Left ventricle myocardium inferior (tissue), 1 donor: ENCODE measurements at regions not wholly inside any gene's neighbourhood (a gene's known extent, or its start where the extent isn't known, plus 50 kb on each side); places are given as distances from the start of the nearest gene placed in this dataset.
"Not testable (repeated sequence)": the region's sequence is repeated elsewhere in the genome, so short reads cannot be mapped to it uniquely, and the experiment has no call there.

Experiments used
- DNase-seq: peaks from one replicate; pipeline ENCODE4 v3.0.0-alpha.2; 2020
- H3K27ac ChIP-seq: fragments of 200-600 bp; replicated peaks from 2 replicates; pipeline ENCODE4 v1.8.0; 2021
- H3K27me3 ChIP-seq: fragments of 200-600 bp; 2 replicates; pipeline ENCODE4 v1.8.0; 2021; ENCODE audit warnings: low read depth
- H3K36me3 ChIP-seq: fragments of 200-600 bp; 2 replicates; pipeline ENCODE4 v1.8.0; 2021
- H3K4me1 ChIP-seq: fragments of 200-600 bp; 2 replicates; pipeline ENCODE4 v1.8.0; 2021
- H3K4me3 ChIP-seq: fragments of 200-600 bp; 2 replicates; pipeline ENCODE4 v1.8.0; 2021; ENCODE audit warnings: mild to moderate bottlenecking, moderate library complexity
- H3K9me3 ChIP-seq: fragments of 200-600 bp; replicated peaks from 2 replicates; pipeline ENCODE4 v1.8.0; 2021
- intact Hi-C: fragments of 100-400 bp; cut with micrococcal nuclease; formaldehyde crosslinking; loops from one replicate; pipeline ENCODE4 v1.11.0; 2022
- TF ChIP-seq, protein P1 (sequence below): fragments of 200-600 bp; IDR thresholded peaks from 2 replicates; pipeline ENCODE4 v1.8.0; 2021; ENCODE audit warnings: antibody characterized with exemption, mild to moderate bottlenecking, borderline replicate concordance
- donor health status: DM: no; HTN: yes; CAD: no; lungs with severe emphysema.

DNA sequence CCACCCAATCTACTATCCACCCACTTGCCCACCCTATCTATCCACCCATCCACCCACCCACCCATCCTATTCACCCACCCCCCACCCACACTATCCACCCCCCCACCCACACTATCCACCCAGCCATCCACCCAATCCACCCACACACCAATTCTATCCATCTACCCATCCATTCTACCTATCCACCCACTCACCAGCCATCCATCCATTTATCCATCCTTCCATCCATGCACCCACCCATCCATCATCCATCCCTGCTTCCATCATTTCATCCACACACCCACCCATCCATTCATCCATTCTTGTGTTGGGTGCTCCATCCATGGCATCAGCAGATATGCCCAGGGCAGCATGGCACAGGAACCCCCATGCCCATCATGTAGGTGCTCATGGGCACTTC, 1206.6 kb downstream of the BRD1 start:
- intact Hi-C loops, result no loop called here
- no peak overlapping the region for H3K27ac ChIP-seq

DNA sequence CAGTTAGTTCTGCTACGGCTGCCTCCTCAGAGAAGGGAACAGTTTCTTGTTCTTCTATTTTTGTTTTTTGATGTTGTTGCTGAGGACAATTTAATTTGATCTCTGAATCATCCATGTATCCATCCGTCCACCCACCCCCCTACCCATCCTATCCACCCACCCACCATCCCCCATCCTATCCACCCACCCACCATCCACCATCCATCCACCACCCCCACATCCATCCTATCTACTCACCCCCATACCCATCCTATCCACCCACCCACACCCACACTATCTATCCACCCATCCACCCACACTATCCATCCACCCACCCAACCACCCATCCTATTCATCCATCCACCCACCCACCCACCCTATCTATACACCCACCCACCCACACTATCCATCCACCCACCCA, 1207.2 kb downstream of the BRD1 start:
- H3K9me3 ChIP-seq, H3K36me3 ChIP-seq, H3K27ac ChIP-seq, intact Hi-C loops, H3K4me3 ChIP-seq, H3K4me1 ChIP-seq, DNase-seq: not testable (repeated sequence)
- peaks cover 46% of the 10 kb centered on the region for H3K27me3 ChIP-seq

More for the DNA sequence above, 1206.6 kb downstream of the BRD1 start:
- Histone ChIP-seq H3K27me3 (peaks cover 46% of the 10 kb centered on the region), H3K36me3 (no peaks in the 10 kb centered on the region), H3K4me3 (no peak overlapping the region), H3K4me1 (no peaks in the 10 kb centered on the region), H3K9me3 (no peaks in the 10 kb centered on the region)
- DNase-seq, result no peak
- TF ChIP-seq, protein P1, sequence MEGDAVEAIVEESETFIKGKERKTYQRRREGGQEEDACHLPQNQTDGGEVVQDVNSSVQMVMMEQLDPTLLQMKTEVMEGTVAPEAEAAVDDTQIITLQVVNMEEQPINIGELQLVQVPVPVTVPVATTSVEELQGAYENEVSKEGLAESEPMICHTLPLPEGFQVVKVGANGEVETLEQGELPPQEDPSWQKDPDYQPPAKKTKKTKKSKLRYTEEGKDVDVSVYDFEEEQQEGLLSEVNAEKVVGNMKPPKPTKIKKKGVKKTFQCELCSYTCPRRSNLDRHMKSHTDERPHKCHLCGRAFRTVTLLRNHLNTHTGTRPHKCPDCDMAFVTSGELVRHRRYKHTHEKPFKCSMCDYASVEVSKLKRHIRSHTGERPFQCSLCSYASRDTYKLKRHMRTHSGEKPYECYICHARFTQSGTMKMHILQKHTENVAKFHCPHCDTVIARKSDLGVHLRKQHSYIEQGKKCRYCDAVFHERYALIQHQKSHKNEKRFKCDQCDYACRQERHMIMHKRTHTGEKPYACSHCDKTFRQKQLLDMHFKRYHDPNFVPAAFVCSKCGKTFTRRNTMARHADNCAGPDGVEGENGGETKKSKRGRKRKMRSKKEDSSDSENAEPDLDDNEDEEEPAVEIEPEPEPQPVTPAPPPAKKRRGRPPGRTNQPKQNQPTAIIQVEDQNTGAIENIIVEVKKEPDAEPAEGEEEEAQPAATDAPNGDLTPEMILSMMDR, result no peak

DNA sequence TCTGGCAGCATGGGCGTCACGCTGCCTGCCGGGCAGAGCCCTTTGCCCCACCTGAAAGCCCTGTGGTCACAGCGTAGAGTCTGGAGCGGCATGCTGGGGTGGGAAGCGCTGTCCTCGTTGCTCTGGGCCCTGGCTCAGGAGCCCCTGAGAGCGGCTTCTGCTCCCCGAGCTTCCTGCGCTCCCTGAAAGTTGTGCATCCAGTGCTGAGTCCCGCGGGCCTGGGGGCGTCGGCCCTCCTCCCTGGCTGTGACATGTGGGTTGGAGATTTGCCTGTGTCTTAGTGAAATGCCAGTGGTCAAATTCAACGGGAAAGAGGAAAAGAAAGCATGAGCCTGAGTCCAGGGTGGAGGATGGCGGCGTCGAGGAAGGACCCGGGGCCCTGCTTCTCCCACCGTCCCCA, 1208.0 kb downstream of the BRD1 start:
- no peak overlapping the region for H3K27ac ChIP-seq
- no peaks in the 10 kb centered on the region for H3K36me3 ChIP-seq
- TF ChIP-seq, protein P1, result no peak
- no peaks in the 10 kb centered on the region for H3K4me1 ChIP-seq
- no peak overlapping the region for H3K4me3 ChIP-seq
- H3K27me3 ChIP-seq, result peaks cover 48% of the 10 kb centered on the region
- H3K9me3 ChIP-seq, result no peaks in the 10 kb centered on the region
- no peak for DNase-seq
- intact Hi-C loops, result no loop called here

DNA sequence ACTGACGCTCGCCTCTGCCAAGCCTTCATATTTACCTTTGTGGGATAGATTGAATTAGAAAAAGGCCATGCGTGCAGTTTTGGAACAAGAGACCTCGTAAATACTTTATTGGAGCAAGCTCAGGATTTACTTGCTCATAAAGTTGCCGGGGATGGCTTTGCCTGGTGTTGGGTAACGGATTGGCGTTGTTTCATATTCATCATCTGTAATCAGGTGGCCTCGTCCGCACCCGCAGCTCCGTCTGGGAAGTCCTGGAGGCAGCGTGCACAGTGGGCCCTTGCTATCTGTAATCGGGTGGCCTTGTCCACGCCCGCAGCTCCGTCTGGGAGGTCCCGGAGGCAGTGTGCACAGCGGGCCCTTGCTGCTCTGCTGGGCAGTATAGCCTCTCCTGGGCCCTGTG, 1209.3 kb downstream of the BRD1 start:
- H3K4me1 ChIP-seq, result no peaks in the 10 kb centered on the region
- no peak overlapping the region for H3K4me3 ChIP-seq
- intact Hi-C loops, result no loop called here
- no peaks in the 10 kb centered on the region for H3K36me3 ChIP-seq
- TF ChIP-seq, protein P1, result no peak
- H3K27me3 ChIP-seq, result peaks cover 56% of the 10 kb centered on the region
- DNase-seq, result no peak
- H3K27ac ChIP-seq, result no peak overlapping the region
- no peaks in the 10 kb centered on the region for H3K9me3 ChIP-seq

DNA sequence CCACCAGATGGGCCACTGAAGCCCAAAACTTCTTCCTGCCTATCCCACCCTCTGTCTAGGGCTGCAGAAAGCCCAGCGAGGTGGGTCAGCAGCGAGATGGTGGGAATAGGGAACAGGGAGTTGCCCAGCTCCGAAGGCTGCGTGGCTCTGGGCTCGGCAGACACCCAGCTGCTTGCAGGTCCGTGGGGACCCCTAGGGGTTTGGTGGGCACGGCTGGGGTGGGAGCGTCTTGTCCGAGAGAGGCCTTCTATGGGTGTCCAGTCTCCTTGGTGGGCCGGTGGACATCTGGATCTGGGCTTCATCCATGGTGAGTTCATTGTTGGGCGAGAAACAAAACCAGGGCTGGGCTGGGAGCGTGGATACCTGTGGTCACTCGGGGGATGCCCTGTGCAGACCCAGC, 1211.0 kb downstream of the BRD1 start:
- no peaks in the 10 kb centered on the region for H3K4me1 ChIP-seq
- TF ChIP-seq, protein P1, result no peak
- H3K36me3 ChIP-seq, result no peaks in the 10 kb centered on the region
- intact Hi-C loops, result no loop called here
- H3K9me3 ChIP-seq, result no peaks in the 10 kb centered on the region
- H3K4me3 ChIP-seq, result no peak overlapping the region
- H3K27me3 ChIP-seq, result peaks cover 62% of the 10 kb centered on the region
- DNase-seq, result no peak
- H3K27ac ChIP-seq, result no peak overlapping the region

DNA sequence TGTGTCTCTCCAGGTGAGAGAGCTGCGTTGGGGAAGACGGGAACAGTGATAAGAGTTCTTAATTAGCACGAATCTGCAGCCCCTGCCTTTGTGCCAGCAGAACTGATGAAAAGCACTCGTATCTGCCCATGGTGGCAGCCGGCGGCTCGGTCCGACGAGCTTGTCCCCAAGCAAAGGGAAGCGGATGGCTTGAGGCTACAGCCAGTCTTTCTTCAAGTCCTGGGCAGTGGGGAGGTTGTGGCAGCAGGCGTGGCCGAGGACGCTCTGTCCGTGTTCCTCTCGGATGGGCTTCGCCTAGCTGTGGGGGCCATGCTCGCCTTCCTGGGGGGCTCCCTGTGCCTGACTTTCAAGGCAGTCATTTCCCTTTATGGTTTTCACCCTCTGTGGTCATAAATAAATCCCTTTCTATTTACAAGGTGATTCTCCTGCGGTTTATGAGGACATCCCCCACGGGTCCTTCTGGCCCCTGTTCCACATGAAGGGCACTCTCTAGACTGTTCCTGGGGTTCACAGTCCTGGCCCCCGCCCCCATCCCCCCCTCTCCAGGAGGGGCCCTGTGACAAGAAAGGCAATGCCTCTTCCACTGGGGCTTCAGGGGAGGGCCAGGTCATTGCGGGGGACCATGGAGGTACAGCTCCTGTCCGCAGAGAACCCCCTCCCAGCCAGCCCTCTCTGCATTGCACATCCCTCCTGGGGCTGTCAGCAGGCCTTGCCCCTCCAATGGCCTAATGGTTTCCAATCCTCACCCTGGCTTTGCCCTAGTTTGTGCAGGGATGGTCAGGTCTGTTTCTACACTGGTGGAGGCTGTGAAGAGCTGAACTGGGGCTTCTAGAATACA, 1212.3 kb downstream of the BRD1 start:
- TF ChIP-seq, protein P1, result no peak
- no peak for DNase-seq
- Histone ChIP-seq H3K27me3 (peaks cover 57% of the 10 kb centered on the region), H3K36me3 (no peaks in the 10 kb centered on the region), H3K9me3 (peaks cover 6% of the 10 kb centered on the region), H3K27ac (no peak overlapping the region), H3K4me3 (no peak overlapping the region), H3K4me1 (no peaks in the 10 kb centered on the region)
- intact Hi-C loops, result no loop called here
